EL (cell line): ENCODE measurements at regions not wholly inside any gene's neighbourhood (a gene's known extent, or its start where the extent isn't known, plus 50 kb on each side); places are given as distances from the start of the nearest gene placed in this dataset.
"Not testable (repeated sequence)": the region's sequence is repeated elsewhere in the genome, so short reads cannot be mapped to it uniquely, and the experiment has no call there.

ENCODE experiments used
- DNase-seq: peaks from one replicate; pipeline ENCODE4 v3.0.0-alpha.2; 2016

- DNase-seq = no peak
Observed at GRCh38 chr6:2611092-2611491, 139.6 kb downstream of the MYLK4 start.

- no peak for DNase-seq
Observed at GRCh38 chr6:2608503-2608902, 142.2 kb downstream of the MYLK4 start.

- DNase-seq = no peak
Observed at GRCh38 chr6:2600363-2600762, 150.4 kb downstream of the MYLK4 start.

- DNase-seq = no peak
Observed at GRCh38 chr6:2599817-2600216, 150.9 kb downstream of the MYLK4 start.

GRCh38 chr6:2598867-2599266 lies 151.9 kb downstream of the MYLK4 start:
- no peak for DNase-seq

- no peak for DNase-seq
Observed at GRCh38 chr6:2597991-2598390, 152.7 kb downstream of the MYLK4 start.

GRCh38 chr6:2597457-2597856 lies 153.3 kb downstream of the MYLK4 start:
- DNase-seq = not testable (repeated sequence)

- no peak for DNase-seq
Observed at GRCh38 chr6:2596222-2596621, 154.5 kb downstream of the MYLK4 start.

- DNase-seq = no peak
Observed at GRCh38 chr6:2594868-2595267, 155.9 kb downstream of the MYLK4 start.

- DNase-seq = no peak
Observed at GRCh38 chr6:2593167-2593566, 157.6 kb downstream of the MYLK4 start.

GRCh38 chr6:2589171-2589661 lies 161.5 kb downstream of the MYLK4 start:
- DNase-seq = no peak

- no peak for DNase-seq
Observed at GRCh38 chr6:2583459-2583858, 167.3 kb downstream of the MYLK4 start.

GRCh38 chr6:2582268-2582667 lies 168.5 kb downstream of the MYLK4 start:
- no peak for DNase-seq

- no peak for DNase-seq
Observed at GRCh38 chr6:2581611-2582010, 169.1 kb downstream of the MYLK4 start.

- DNase-seq = no peak
Observed at GRCh38 chr6:2581011-2581410, 169.7 kb downstream of the MYLK4 start.

- DNase-seq = no peak
Observed at GRCh38 chr6:2579804-2580570, 170.7 kb downstream of the MYLK4 start.

- DNase-seq = peak; percentile 14
Observed at GRCh38 chr6:2579241-2579761, 171.4 kb downstream of the MYLK4 start.

- DNase-seq = peak; percentile 23
Observed at GRCh38 chr6:2578767-2579166, 172.0 kb downstream of the MYLK4 start.

- no peak for DNase-seq
Observed at GRCh38 chr6:2576499-2576898, 174.2 kb downstream of the MYLK4 start.

GRCh38 chr6:2575236-2575635 lies 175.5 kb downstream of the MYLK4 start:
- no peak for DNase-seq

GRCh38 chr6:2569420-2569819 lies 181.3 kb downstream of the MYLK4 start:
- not testable (repeated sequence) for DNase-seq

- DNase-seq = no peak
Observed at GRCh38 chr6:2566048-2566447, 184.7 kb downstream of the MYLK4 start.

GRCh38 chr6:2565499-2565898 lies 185.2 kb downstream of the MYLK4 start:
- no peak for DNase-seq

- DNase-seq = no peak
Observed at GRCh38 chr6:2563635-2564034, 187.1 kb downstream of the MYLK4 start.
